NOMO-1 treated with DMSO at 0.1 percent for 48 hours (cell line): ENCODE measurements at regions not wholly inside any gene's neighbourhood (a gene's known extent, or its start where the extent isn't known, plus 50 kb on each side); places are given as distances from the start of the nearest gene placed in this dataset.
A peak's percentile ranks its signal among the peaks of the same experiment; 100 is the strongest.

Experiments used
- DNase-seq: peaks from one replicate; lab custom pipeline; 2025; ENCODE audit not compliant: unreplicated experiment; lab: John Stamatoyannopoulos, UW

DNA sequence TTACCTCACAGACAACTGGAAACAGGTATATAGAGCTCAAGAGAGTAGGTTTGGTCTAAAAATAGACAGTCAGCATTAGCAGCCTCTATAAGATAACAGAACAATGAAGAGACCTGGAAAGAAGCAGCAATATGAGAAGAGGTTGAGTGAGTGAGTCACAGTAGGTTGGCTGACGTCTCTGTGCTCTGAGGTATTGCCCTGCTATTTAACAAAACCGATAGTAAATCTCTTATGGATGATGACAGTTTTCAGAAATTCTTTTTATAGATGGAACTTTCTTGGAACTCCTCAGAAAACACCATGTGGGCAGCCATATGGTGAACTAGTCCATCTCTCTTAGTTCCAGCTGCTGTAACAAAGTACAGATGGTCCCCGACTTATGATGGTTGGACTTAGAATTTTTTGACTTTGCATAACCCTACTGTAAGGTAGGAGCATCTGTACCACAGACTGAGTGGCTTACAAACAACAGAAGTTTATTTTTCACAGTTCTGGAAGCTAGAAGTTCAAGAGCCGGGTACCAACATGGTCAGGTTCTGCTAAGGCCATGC lies 123.5 kb downstream of the MBD2 start:
- DNase-seq: no peak

DNA sequence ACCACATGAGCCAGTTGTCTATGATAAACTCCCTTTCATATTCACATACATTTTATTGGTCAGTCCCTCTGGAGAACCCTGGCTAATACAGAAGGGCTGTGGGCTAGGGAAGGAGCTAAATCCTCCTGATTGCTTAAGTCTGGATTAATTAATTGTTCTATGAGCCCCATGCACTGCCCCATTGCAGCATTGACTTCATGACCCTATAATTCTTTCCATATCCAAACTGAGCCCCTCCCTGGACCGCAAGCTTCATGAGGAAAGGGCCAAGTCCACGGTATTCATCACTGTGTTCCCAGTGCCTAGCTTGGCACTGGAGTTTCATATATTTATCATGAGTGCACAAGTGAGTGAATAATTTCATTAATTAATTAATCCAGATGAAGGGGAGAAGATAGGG lies 124.0 kb downstream of the MBD2 start:
- no peak for DNase-seq

DNA sequence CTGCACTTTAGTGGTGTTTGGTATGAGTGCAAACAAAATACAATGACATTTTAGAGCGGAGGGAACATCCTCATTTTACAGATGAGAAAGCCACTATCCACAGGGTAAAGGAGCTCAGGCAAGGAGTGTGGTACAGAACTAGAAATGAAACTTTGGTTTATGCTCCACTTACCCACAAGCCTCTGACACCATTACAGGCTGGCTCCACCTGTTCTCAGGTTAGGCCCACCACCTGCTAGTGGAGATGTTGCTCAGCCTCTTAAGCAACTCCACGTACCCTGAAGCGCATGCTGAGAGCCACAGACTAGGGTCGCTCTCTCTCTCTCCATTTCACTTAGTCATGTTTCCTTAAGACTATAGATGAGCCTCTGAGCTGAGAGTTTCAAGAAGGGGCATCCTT lies 130.0 kb downstream of the MBD2 start:
- no peak for DNase-seq

DNA sequence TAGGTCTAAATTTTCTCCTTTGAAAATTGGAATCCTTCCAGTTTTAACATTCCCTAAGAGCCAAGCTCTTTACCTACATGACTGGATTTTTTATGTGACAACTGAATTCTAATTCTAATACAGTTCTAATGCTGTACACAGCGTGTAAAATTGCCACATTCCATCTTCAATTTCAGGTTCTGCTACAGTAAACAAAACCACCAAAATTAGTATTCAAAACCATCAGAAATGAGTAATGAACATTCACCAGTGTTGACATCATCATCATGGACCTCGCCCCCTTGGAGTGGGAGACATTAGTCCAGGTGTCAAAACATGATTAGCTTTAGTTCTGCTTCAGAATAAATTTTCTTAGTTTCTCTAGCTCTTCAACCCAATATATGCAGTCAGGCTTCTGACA lies 133.6 kb downstream of the MBD2 start:
- DNase-seq: no peak

DNA sequence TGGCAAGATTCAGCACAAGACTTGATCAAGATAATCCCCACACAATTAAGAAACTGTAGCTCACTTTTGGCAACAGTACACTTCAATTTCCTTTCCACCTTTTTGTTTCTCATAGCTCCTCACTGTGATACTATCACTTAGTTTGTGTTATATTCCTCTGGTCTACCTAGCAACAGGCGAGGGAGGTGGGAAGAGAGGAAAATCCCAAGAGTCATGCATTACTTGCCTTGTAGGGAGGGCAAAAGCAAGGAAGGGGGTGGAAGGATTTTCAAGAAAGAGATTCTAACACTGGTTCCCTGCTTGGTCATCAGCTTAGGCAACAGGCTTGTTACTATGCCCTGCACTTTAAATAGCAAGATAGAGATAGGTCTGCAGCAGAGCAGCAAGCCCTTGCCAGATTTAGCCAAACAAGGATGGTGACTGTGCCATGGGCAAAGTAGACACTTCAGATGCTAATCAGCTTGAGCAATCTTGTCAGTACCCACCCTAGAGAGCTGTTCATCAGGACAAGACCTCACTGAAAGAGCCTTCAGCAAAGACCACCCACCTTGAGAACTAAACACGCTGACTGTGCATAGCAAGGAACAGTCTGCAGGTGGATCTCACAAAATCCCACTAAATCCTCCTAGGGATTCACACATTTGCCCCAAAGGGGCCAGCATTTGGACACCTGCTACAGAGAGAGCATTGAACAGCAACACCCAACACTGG lies 134.6 kb downstream of the MBD2 start:
- DNase-seq: no peak

DNA sequence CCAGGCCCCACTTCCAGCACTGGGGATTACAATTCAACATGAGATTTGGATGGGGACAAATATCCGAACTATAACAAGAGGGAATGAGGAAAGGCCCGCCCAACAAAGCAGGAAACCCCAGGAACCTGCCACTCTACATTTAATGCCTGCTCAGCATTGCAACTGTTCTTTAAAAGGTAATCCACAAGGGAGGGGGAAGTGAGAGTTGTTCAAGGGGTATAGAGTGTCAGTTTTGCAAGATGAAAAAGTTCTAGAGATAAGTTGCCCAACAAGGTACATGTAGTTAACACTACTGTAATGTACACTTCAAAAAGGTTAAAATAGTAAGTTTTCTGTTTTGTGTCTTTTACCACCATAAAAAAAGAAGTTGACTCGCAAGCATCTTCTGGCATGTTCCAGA lies 137.6 kb downstream of the MBD2 start:
- peak; percentile 88 for DNase-seq

DNA sequence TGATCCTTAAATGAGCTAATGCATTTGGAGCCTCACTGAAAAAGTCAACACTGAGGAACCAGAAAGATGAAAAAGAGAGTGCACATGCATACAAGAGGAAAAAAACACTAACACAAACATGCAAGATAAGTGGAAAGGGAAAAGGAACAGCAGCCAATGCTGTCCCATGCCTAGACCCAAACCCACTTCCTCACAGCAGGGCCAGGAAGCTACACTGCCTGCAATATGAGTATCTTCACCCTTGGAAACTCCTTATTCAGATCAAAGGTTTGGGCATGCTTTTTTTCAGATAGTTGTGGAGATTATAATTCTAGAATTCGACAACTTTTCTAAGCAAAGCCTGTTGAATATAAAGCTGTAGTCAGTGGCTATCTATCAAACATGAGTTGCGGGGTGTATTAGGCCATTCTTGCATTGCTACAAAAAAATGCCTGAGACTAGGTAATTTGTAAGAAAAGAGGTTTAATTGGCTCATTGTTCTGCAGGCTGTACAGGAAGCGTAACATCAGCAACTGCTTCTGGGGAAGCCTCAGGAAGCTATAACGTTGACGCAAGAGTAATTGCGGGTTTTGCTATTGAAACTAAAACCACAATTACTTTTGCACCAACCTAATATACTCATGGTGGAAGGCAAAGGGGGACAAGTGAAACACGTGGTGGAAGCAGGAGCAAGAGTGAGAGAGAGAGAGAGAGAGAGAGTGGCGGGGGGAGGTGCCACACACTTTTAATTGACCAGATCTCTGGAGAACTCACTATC lies 138.2 kb downstream of the MBD2 start:
- peak; percentile 96 for DNase-seq

DNA sequence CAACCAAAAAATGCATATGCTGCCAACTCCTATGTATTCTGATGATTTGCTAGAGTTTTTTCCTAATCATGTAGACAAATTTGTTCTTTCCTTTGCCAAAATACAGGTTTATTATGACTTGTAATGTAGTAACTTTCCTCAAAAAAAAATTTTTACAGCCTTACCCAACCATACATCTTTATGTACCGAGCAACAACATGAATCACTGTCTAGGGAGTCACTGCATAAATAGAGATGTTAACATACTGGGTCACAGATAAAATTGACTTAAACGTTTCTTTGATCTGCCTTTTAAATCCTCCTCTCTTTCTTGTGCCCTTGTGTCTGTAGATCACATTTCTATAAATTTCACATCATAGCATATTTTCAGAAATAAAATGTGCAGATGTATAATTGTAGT lies 143.6 kb downstream of the MBD2 start:
- no peak for DNase-seq

DNA sequence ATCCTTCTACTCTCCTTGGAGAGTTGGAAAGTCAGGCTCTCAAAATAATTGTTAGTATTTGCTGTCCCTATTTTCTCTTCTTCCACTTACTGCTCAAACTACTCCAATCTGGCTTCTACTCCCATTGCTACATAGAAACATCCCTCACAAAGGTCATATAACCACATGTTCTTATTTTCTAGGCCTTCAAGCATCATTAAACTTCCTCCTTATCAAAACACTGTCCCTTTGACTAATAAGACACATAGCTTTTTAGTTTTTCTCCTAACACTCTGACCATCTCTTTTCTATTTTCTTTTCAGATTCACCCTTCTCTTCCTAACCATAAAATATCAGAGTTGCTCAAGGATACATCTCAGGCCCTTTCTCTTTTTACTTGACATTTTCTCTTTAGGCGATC lies 148.3 kb downstream of the MBD2 start:
- no peak for DNase-seq

DNA sequence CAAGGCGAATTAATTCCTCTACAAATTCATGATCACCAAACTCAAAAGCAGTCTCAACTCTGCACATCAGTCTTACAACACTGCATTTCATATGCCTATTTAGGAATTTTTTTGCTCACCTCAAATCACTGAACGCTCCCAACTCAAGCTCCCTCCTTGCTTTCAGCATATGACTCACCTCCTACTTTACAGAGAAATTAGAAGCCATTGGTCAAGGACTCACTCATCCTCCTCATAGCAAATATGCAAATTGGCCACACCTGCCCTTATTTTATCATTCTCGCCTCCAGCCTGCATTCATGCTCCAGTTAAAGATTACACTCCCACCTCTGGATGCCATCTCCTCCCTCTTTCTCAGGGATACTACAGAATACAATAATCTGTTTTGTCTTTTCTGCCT lies 148.8 kb downstream of the MBD2 start:
- no peak for DNase-seq

DNA sequence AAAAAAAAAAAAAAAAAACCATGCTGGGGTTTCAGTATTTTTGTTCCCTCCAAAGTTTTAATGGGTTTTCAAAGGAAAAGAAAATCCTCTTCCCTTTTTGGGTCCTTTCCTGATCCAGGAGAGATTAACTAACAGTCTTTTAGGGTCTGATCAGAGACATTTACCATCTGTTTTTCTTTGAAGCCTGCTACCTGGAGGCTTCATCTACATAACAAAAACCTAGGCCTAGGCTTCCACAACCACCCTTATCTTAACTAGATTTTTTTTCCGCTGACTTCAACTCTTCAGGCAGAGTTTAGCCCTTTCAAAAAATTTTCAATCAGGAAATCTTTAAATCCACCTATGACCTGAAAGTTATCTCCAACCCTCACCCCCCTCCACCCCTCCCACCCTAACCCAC lies 154.7 kb downstream of the MBD2 start:
- no peak for DNase-seq

DNA sequence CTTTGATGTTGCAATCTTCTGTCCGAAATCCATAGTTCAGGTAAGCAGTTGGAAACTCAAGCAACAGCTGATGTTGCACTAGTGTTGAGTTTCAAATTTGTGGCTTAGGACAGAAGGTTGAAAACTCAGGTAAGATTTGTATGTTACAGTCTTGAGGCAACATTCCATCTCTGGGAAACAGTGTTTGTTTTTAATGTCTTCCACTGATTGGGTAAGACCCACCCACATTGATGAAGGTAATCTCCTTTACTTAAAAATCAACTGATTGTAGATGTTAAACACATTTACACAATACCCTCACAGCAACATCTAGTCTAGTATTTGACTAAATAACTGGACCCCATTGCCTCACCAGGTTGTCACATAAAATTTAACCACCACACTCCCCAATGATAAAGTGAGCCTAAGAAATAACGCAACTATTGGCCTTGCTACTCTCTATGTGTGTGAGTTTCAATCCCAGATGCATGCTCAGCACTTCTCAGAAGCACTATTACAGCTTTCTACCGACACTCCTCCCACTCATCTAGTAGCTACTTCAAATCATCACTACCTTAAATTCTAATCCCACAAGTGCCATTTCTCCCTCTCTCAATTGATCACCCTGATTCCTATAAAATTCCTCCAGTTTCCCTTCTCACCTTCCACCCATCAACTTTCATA lies 164.0 kb downstream of the MBD2 start:
- no peak for DNase-seq

DNA sequence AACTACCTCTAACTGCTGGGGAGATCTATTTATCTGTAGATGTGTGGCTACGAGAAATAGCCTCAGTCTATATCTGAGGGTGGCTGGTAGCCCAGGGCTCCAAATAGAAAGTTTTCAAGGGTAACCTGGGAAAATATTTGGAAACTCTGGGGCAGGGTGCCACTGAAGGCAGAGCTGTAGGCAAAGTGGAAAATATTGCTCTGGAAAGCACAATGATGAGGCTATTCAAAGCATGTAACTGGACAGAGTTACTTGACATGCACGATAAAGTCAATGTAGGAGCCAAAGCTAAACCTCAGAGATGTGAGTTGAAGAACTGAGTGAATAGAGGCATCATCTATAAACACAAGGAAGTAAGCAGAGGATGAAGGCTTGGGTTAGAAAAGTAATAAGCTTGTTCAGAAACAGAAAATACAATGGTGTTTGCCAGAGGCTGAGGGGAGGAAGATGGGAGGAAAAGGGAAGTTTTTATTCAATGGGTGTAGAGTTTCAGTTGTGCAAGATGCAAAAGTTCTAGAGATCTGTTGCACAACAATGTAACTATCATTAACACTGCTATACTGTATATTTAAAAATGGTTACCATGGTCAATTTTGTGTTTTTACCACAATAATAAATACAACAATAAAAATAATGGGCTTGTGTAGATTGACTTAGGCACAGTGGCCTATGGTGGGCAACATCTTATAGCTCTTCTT lies 171.6 kb downstream of the MBD2 start:
- DNase-seq: peak; percentile 83

DNA sequence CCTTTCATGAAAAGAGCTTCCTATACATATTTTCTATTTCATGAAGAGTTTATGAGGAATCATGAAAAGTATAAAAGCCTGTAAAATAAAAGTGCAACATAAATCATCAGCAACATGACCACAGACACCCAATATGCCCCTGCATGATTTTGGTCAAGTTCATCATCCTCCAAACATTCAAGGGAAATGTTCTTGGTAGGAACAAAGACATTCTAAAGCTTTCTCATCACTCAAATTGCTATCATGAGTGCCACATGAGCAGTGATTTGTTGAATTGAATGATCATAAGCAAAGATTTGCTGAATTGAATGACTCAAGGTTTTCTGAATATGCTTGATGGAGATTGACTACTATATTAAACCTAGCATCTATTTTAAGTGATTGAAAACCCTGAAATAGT lies 172.2 kb downstream of the MBD2 start:
- no peak for DNase-seq

DNA sequence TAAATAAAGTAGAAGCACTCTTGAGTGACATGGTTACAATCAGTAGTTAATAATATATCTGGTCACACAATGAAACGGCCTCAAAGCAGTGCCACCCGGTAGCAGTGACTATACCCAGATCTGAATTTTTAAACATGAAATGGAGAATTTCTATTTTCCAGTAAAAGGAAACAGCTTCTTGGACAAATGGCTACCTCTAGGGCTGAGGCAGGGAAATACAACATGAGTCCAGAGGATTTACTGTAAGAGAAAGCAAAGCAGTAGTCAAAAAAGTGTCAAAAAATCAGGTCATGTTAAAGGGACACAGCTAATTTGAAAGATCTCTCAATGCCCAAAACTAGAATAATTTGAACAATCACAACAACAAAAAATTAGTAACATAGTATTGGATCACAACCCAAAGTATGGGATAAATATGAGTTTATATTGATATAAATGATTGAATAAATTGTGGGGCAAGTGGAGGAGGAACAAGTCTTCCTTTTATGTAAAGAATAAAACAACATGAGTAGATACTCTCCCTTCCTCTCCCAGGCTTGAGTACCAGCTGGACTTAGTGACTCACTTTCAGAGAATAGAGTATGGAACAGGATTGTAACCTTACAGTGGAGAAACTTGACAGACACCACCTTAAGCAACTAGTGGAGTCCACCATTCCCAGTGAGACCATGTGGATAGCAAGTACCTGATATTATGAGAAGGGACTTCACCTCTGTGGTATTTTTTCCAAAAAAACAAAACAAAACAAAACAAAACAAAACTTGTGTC lies 180.8 kb downstream of the MBD2 start:
- no peak for DNase-seq

DNA sequence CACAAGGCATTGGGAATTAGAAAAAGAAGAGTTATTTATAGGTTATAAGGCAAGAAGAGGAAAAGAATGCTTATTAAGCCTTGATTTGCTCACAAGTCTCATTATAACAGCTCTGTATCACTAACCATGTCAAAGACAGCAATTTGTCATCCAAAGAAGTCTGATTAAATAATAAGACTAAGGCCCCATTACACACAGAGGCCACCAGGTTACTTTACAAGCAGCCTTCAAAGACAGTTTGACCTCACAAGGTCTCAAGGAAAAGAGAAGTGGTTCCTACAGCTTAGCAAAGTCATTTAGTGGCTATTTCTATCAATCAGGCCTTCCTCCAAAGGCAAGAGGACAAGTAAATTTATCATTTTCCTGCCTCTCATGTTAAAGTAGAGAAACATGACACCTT lies 188.5 kb downstream of the MBD2 start:
- DNase-seq: peak; percentile 78

DNA sequence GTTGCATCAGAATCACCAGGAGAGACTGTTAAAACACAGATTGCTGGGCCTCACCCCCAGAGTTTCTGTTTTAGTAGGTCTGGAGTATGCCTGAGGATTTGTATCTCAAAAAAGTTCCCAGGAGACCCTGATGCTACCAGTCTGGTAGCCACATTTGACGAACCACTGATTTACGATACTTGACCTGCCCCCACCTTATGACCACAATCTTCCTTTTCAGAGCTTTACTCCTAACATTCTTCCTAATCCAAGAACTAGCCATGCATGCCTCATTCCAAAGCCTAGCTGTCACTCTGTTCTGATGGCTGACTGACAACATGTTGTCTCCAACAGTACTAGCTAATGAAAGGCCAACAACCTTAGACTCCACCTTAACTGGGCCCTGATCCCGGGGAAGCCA lies 191.4 kb downstream of the MBD2 start:
- DNase-seq: no peak

DNA sequence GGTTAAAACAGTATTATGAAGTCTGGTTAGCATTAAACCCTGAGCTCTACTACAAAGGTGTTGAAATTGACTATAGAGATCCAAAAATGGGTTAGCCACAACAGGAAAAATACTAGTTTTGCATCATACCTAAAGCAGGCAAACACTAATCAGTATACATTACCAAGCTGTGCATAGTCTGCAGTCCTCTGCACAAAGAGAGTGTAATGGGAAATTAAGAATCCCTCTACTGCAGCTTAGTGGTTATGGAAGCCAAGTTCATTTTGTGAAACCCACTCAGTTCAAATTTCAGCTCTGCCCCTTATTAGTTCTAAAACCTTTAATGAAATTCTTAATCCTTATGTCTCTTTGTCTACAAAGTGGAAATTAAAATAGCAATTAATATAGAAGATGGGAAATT lies 192.1 kb downstream of the MBD2 start:
- DNase-seq: no peak

DNA sequence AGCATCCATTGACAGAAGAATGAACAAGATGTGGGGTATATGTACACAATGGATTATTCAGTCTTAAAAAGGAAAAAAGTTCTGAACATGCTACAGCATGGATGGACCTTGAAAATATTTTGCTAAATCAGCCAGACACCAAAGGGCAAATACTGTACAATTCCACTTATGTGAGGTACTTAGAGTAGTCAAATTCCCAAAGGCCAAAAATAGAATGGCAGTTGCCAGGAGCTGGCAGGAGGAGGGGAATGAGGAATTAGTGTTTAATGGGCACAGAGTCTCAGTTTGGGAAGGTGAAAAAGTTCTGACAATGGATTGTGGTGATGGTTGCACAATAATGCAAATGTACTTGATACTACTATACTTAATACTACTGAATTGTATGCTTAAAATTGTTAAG lies 193.2 kb downstream of the MBD2 start:
- DNase-seq: no peak

DNA sequence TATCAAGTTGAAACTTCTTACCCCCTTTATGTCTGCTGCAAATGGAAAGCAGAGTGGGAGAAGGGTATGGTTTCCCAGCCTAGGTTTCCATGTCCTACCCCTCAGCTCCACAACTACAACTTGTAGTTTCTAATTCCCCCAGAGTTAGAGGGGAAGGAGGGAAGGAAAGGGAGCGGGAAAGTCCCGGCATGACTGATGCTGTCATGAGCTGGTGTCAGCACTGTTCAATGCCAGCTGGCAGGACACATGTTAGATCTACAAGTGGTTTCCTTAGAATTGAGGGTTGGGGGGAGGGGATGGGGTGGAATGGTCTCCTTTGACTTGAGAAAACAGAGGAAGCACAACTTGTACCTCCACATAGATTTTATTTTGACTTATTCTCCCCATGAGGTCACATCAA lies 194.0 kb downstream of the MBD2 start:
- DNase-seq: no peak

DNA sequence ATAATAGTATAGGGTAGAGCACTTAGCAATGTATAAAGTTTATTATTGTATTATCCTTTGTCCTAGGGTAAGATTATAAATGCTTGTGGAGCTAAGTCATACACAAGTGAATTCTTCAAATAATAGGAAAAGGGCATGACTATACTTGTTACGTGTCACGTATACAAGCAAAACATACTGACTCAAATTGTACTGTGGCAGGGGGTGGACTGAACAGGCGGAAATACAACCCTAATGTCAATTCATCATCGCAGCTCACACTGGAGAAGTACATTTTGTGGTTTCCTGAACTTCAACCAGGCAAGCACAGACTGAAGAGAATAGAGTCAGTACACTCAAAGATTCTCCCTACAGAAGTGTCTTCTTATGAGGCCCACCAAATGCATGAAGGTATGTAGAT lies 201.0 kb downstream of the MBD2 start:
- peak; percentile 45 for DNase-seq
